K562 (cell line): ENCODE measurements at regions not wholly inside any gene's neighbourhood (a gene's known extent, or its start where the extent isn't known, plus 50 kb on each side); places are given as distances from the start of the nearest gene placed in this dataset.

Experiments
- FOS ChIP-seq: IDR thresholded peaks from 3 replicates; pipeline ENCODE4 v1.6.1; 2011; ENCODE audit not compliant: insufficient read length; ENCODE audit errors: extremely low read depth
- FOSL1 ChIP-seq: fragments of 200-800 bp; sonication (Bioruptor generic); conservative IDR thresholded peaks from 2 replicates; pipeline ENCODE4 v1.6.1; 2016; ENCODE audit warnings: missing genetic modification characterization, missing compliant biosample characterization
- FOXK2 ChIP-seq, 2 experiments: fragments of 450-650 bp; IDR thresholded peaks in 1 of 2; conservative IDR thresholded peaks in 1 of 2; 2 replicates each; pipeline ENCODE4 v1.6.1; 2016; ENCODE audit warnings: low read depth in 2 of 2, mild to moderate bottlenecking in 1 of 2
- MAZ ChIP-seq, 2 experiments: fragments of 450-650 bp in 1 of 2; sonication (generic) in 1 of 2; formaldehyde crosslinking; IDR thresholded peaks in 1 of 2; conservative IDR thresholded peaks in 1 of 2; 2 replicates each; pipeline versions ENCODE4 v1.4.0 to v1.5.0; 2020; ENCODE audit warnings: mild to moderate bottlenecking in 1 of 2, missing genetic modification reagents in 1 of 2
- MTA2 ChIP-seq: fragments of 450-650 bp; IDR thresholded peaks from 2 replicates; pipeline ENCODE4 v1.6.1; 2016; ENCODE audit warnings: low read depth
- NFE2L1 ChIP-seq: fragments of 450-650 bp; IDR thresholded peaks from 2 replicates; pipeline ENCODE4 v1.6.1; 2016; ENCODE audit warnings: missing genetic modification characterization, low read depth, mild to moderate bottlenecking, missing compliant biosample characterization, moderate library complexity, borderline replicate concordance
- PHTF2 ChIP-seq: fragments of 250-450 bp; sonication (Bioruptor Pico); IDR thresholded peaks from 2 replicates; pipeline ENCODE4 v1.5.0; 2021; ENCODE audit warnings: mild to moderate bottlenecking
- ZC3H11A ChIP-seq: IDR thresholded peaks from 2 replicates; pipeline ENCODE4 v1.6.1; 2012; ENCODE audit warnings: low read depth, low read length, improper control_type of control experiment
- ZNF232 ChIP-seq: sonication (generic); formaldehyde crosslinking; IDR thresholded peaks from 2 replicates; pipeline ENCODE4 v1.8.0; 2022; ENCODE audit warnings: mild to moderate bottlenecking, missing genetic modification reagents

- TF ChIP-seq NFE2L1 (tag) (no peak), FOSL1 (no peak), ZC3H11A (no peak), MAZ (CRISPR knock-in tag; conservative IDR thresholded peaks at IDR 0.05 in 1 of 2, IDR thresholded peaks at IDR 0.05 in 1 of 2) (no peak), PHTF2 (CRISPR knock-in tag) (no peak), ZNF232 (CRISPR knock-in tag) (no peak), FOS (no peak), FOXK2 (conservative IDR thresholded peaks at IDR 0.05 in 1 of 2, IDR thresholded peaks at IDR 0.05 in 1 of 2; ENCODE audit: low read depth in 2 of 2) (no peak), MTA2 (no peak)
Observed at GRCh38 chr10:62637249-62638061, 167.1 kb upstream of the ADO start.
